HG03097 (cell line): ENCODE measurements at regions not wholly inside any gene's neighbourhood (a gene's known extent, or its start where the extent isn't known, plus 50 kb on each side); places are given as distances from the start of the nearest gene placed in this dataset.

ENCODE experiments used
- ATAC-seq: cut with Tn5 transposase; IDR thresholded peaks from one replicate; pipeline ENCODE4 v1.9.1; 2021; ENCODE audit not compliant: unreplicated experiment, low FRiP score

- ATAC-seq, result no peak
These were observed 119.1 kb downstream of the RPS29 start for GRCh38 chr14:49467091-49467490.

- ATAC-seq, result no peak
These were observed 121.3 kb downstream of the RPS29 start for GRCh38 chr14:49464885-49465284.

DNA sequence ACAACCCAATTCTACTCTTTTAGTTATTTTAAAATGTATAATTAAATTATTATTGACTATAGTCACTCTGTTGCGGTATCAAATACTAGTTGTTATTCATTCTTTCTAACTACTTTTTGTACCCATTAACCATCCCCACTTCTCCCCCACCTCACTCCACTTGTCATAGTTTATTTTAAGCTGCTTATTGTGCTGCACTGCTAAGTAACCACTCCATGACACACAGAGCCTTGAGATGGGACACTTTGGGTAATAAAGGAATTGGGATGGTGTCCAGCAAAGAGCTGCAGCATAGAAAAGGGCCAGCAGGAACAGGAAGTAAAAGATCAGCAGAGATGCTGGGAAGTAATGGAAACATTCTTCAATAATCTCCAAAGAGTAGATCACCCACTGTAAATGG lies 123.0 kb downstream of the RPS29 start:
- no peak for ATAC-seq

DNA sequence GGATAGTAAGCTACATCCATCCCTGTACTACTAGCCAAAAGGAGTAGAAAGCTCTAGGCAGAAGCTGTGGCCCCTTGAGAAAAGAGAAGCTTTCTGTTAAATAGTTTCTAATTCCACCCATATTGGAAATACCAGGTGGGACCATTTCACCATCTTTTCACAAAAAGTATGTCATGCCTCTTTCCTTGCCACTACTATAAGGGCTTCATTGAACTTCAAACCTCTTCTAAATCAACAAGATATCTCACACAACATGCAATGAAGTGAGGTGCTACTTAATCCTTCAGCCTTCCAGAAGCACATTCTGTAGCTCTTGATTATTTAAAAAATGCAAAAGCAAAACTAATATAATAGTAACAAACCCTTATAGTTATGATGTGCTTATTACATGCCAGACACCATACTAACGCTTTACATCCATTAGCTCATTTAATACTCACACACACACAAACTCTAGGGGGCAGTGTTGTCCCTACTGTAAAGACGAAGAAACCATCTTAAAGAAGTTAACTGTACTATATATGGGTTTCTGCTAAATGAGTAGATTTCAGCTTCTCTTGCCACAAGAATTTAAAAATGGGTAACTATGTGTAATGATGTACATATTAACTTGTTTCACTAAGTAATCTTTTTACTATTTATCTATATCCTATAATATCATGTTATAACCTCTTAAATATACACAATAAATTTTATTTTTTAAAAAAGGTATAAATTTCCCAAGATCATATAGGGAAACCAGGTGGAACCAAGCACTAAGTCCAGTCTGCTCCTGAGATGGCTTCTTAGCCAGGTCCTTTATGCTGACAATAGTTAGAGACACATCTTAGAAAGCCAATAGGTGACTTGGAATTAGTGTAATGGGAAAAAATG lies 124.4 kb downstream of the RPS29 start:
- peak; percentile 90 for ATAC-seq

GRCh38 chr14:49460662-49461061 lies 125.5 kb downstream of the RPS29 start:
- ATAC-seq, result no peak

DNA sequence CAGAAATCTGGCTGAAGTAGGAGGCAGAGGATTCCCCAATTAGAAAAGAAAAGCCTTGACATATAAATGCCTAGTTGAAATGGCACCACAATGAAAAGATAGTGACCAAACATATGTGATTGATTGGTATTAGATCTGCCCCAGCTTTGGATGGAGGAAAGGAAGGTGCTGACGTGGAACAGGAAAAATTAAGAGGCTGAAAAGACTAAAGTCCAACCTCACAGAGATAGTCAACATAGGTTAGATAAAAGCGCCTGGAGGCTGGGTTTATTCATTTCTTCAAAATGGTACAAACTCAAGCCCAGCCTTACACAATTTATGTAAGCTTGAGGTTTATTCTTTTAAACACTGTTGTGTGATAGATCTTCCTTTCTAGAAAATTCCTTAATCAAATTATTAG lies 129.6 kb downstream of the RPS29 start:
- ATAC-seq, result no peak

GRCh38 chr14:49451938-49452337 lies 134.2 kb downstream of the RPS29 start:
- ATAC-seq, result no peak

- ATAC-seq, result no peak
These were observed 136.4 kb downstream of the RPS29 start for GRCh38 chr14:49449749-49450148.

DNA sequence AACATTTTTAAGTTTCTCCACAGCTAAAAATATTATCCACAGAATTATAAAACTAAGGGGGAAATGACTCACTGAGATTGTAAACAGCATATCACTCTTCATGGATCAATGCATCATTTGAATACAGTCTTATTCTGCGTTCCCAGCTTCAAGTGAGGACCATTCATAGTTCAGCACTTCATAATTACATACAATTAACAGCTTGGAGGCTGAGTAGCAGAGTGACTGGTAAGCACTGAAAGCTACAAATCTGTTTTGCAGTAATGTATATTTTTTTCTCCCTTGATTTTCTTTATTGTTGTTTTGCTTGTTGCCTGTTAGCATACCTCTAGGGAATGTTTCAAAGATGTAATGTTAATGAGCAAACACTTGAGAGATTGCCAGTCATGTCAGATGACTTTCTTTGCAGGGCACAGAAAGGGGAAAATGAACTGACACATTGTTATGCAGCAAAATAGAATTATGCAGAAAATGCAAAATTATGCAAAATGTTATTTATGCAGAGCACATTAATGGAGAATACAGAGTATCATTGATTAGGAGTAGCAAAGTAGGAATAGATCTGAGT lies 138.6 kb downstream of the RPS29 start:
- ATAC-seq, result no peak

- no peak for ATAC-seq
These were observed 139.4 kb downstream of the RPS29 start for GRCh38 chr14:49446801-49447200.

DNA sequence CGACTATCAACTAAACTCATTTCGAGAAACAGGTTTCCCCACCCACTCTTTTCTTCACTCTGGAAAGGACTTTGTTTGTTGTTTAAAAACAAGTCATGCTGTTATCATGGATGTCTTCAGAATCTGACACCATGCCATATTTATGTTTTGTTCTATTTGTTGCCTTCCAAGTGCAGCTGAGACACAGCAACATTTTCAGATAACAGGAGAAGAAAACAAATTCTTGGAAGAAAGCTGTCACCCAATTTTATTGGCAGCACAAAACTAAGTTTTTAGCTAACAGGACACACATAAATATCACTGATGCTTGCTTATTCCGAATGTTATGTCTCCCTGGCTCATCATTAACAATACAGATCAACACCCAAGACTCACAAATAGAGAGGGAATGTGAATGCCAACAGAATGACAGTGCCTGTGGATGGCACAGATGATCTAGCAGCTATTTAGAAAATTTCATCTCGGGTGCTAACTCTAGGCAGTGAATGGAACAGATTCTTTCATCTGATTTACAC lies 147.9 kb downstream of the RPS29 start:
- no peak for ATAC-seq

GRCh38 chr14:49428076-49428475 lies 158.1 kb downstream of the RPS29 start:
- no peak for ATAC-seq

DNA sequence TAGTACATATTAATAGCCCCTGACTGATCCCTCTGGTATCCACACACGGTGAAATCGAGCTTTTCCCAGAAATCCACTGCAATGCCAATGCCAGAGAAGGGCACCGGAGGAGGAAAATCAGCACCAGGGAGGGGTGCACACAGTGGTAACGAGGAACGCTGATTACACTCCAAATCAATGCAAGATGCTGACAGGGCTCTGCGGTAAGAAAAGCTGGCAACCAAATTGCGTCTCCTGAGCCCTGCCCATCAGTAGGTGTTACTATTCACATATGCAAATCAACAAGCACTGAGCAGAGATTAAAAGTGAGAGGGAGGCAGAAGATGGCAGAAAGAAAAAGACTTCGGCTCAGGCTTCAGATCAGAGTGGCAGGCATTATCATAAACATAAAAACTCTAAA lies 159.1 kb downstream of the RPS29 start:
- ATAC-seq, result no peak

GRCh38 chr14:49425921-49426320 lies 160.3 kb downstream of the RPS29 start:
- no peak for ATAC-seq

- no peak for ATAC-seq
These were observed 161.5 kb downstream of the RPS29 start for GRCh38 chr14:49424436-49425331.

DNA sequence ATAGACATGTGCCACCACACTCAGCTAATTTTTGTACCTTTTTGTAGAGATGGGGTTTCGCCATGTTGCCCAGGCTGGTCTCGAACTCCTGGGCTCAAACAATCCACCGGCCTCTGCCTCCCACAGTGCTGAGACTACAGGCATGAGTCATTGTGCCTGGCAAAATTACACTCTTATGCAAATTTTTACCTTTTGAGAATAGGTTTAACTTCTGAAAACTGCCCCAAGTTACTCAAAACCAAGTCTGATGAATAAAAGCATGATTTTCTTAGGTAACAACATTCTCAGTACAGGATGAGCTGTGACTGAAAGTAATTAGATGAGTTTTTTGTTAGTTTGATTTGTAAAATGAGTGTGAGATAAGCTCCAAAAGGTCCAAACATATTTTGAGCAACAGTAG lies 166.0 kb downstream of the RPS29 start:
- no peak for ATAC-seq

- ATAC-seq, result no peak
These were observed 167.4 kb downstream of the RPS29 start for GRCh38 chr14:49418789-49419188.

GRCh38 chr14:49417790-49418189 lies 168.4 kb downstream of the RPS29 start:
- no peak for ATAC-seq

GRCh38 chr14:49408187-49408933 lies 177.8 kb downstream of the RPS29 start:
- ATAC-seq, result no peak

DNA sequence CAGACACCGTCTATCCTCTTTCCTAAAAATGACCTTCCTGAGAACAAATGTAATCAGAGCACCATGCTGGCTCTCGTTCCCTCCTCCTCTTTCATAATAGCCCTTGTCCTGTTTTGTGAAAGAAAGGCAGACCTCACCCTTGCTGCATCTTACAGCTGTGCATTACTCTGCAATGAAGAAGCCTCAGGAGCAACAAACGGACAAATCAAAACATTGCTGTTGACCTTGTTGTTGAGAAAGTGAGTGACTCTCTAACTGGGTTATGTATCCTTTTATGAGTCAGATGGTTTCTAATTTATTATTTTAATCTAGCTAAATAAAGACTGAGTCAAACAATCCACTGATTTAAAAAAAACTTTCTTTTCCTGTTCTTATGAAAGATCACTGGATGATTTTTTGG lies 180.9 kb downstream of the RPS29 start:
- ATAC-seq, result no peak
